GM19240 (cell line): ENCODE measurements at regions not wholly inside any gene's neighbourhood (a gene's known extent, or its start where the extent isn't known, plus 50 kb on each side); places are given as distances from the start of the nearest gene placed in this dataset.

ENCODE experiments used
- DNase-seq: peaks from one replicate; pipeline ENCODE4 v3.0.0; 2011; ENCODE audit warnings: low spot score; ENCODE audit not compliant: insufficient read length

- no peak for DNase-seq
Observed at GRCh38 chr5:65068410-65068809, 299.7 kb downstream of the CWC27 start.

DNA sequence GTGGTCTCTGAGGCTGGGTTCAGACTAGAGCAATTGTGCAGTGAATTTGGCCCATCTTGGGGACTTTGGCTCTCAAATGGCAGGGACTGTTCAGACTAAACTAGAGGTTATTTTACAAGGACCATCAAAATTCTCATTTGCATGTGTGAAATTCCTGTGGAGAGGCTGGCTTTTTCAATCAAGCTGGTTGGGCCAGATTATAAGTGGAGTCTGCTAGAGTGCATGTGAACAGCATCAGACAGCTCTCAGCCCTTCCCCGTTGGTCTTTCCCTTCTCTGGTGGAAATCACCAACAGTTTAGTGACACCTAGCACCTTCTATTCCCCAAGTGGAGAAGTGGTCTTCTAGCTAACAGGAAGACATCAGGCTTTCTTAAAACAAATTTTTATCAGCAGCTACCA lies 301.3 kb downstream of the CWC27 start:
- no peak for DNase-seq

GRCh38 chr5:65072850-65073249 lies 304.1 kb downstream of the CWC27 start:
- DNase-seq, result no peak

DNA sequence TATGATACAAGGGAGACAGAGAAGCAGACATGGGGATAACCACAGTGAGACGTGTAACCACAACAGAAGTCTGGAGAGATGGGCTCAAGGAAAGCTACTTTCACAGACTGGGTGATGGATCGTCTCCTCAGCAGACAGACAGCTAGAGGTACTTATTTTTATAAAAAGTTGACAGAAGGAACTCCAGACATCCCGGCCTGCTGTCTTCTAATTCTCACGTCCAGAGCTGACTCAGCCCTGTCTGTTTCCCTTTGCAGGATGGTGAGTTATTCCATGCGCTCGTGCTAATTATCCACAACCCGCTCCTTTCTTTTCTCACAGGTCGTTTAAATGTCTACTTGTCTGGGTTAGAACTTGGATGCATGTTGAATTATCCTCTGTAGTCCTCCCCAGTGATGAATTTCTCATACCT lies 304.5 kb downstream of the CWC27 start:
- DNase-seq, result no peak

- DNase-seq, result no peak
Observed at GRCh38 chr5:65075623-65076250, 307.0 kb downstream of the CWC27 start.

DNA sequence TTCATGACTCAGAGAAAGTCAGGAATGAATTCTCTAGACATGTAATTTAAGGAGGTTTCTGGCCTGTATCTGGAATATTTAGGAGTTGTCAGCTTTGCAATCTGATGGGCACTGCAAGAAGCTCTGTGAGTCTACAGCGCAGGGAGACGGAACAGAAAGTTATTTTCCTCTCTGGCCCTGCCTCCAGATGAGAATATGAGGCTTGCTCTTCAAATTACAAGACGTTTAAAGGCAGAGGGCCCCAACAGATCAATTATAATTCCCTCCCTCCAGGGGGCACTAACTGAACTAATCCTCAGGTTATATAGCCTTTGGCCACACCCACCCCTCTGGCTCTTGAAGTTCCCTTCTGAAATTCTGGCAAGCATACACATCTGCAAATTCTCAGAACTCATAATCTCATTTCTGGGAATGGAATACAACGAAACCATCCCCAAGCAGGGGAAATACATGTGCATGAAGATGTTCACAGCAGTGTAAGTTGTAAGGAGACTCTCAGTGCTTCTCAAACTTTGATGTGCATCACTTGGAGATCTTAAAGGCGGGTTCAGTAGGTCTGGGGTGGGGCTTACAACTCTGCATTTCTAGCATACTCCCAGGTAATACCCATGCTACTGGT lies 307.6 kb downstream of the CWC27 start:
- peak; percentile 23 for DNase-seq

- no peak for DNase-seq
Observed at GRCh38 chr5:65077653-65078052, 308.9 kb downstream of the CWC27 start.

GRCh38 chr5:65078331-65078730 lies 309.6 kb downstream of the CWC27 start:
- no peak for DNase-seq

- no peak for DNase-seq
Observed at GRCh38 chr5:65081071-65081470, 312.3 kb downstream of the CWC27 start.

DNA sequence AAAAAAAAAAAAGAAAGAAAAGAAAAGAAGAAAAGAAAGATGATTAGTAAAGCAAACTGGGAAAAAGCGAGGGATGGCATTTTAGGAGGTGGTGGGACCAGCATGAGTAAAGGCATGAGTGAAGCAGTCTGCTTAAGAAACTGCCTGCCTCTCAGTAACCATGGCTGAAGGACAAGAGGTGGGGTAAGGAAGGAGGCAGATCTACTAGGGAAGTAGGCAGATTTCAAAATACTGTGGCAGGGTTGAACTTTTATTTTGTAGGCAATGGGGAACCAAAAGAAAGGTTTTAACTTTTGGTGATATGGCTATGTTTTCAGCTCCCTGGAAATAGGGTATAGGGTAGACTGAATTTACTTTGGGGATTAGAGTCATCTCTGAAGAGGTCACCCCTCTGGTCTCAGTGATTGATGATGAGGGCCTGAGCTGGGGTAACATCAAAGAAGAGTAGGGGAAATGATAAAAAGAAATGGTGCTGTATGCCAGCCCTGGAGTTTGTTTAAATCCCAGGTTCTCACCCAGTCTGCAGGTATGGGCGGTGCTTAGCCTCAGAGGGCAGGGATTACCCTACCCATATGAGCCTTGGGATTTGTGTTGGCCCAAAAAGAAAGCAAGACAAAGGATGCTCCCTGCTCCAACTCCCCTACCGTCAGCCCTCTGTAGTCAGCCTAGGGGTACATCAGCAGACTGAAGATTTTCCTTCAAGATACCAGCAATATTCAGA lies 316.2 kb downstream of the CWC27 start:
- no peak for DNase-seq

- DNase-seq, result no peak
Observed at GRCh38 chr5:65085516-65085850, 316.8 kb downstream of the CWC27 start.

- no peak for DNase-seq
Observed at GRCh38 chr5:65086234-65086890, 317.6 kb downstream of the CWC27 start.

DNA sequence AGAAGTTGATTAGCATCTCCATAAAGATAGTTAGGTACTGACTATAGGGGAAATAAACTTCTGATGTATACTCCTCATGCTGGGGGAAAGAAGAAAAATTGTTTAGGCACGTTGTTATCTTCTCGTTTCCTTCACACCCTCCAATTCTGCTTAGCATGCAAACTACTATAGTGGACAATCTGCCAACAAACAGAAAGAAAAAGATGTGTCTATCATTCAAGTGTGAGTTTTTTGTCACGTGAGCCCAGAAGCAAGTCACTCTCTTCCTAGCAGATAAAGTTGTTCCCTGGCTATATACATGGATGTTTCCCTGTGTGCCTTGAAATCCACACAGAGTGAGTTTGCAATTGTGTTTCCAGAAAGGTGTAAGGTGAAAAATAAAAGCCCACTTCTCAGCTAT lies 318.4 kb downstream of the CWC27 start:
- no peak for DNase-seq

DNA sequence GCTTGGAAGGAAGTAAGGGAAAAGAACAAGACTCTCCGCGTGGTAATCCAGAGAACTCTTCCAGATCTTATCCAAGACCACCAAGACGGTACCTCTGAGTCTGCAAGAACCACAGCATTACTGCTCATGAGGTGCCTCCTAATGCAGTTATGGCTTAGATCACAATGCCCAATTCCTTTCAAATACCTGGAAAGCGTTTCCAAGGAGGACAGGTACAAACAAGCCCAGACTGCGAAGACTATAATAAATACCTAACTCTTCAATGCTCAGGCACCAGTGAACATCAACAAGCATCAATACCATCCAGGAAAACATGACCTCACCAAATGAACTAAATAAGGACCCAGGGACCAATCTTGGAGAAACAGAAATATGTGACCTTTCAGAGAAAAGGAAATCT lies 325.5 kb downstream of the CWC27 start:
- DNase-seq, result no peak

DNA sequence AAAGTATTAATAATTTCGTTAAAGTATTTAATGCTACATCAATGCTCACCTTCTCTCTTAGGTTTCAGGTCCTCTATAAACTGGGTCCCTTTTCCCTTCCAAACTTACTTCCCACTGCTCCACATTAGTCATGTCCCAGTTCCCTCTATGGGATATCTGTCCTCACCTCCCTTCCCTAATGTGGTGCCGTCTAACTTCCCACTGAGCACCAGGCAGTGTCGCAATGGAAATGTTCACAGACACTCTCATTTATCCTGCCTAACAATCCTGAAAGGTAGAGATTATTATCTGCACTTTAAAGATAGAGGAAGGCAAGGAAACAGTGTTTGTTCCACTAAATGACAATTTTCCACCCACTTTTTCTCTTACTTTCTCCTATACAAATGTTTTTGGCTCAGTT lies 329.7 kb downstream of the CWC27 start:
- DNase-seq, result no peak
